ENCODE measurements at regions not wholly inside any gene's neighbourhood (a gene's known extent, or its start where the extent isn't known, plus 50 kb on each side); places are given as distances from the start of the nearest gene placed in this dataset.

DNA sequence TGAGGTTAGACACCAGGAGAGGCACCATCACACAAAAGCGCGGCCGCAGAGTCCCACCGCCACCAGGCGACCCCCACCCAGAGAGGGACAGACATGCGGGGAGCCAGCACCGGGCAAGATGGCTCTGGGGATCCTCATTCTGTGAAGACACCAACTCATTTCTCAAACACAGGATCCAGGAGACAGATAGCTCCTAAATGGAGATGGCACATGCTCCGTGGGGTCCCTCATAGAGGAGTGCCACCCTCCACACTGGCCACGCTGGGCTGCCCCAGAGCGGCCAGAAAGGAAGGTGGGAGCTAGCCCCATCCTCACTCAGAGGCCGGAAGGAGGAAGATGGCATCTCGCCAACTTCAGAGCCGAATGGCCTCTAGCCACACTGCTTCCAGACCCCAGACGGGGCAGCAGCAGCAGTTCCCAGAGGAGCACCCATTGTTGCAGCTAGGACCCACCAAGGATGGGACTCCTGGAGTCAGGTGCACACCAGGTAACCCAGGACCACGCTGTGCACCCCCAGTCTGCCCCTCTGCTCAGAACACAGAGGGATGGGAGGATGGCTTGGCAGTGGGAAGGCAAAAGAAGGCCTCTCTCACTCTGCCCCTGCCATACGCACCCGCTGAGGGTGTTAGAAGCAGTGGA is 78.6 kb downstream of the ZIC5 start:
- DNase-seq = no peak

DNA sequence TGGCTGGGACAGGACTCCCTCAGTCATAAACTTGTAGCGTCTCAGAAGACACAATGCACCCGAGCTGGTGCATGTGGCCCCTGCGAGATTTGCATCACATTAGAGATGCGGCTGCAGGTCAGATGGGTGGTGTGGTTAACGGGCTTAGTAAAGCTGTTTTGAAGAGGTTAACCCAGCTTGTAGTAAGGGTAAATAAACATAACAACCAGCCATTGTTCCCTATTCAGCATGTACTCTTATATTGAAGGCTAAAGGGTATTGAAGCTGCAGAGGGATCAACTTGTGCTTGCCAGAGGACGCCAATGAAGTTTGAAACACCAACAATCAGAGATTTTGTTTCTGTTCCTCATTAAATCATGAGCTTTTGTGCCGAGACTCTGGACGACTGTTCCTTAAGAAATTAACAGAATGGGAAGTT is 79.4 kb downstream of the ZIC5 start:
- DNase-seq = no peak

DNA sequence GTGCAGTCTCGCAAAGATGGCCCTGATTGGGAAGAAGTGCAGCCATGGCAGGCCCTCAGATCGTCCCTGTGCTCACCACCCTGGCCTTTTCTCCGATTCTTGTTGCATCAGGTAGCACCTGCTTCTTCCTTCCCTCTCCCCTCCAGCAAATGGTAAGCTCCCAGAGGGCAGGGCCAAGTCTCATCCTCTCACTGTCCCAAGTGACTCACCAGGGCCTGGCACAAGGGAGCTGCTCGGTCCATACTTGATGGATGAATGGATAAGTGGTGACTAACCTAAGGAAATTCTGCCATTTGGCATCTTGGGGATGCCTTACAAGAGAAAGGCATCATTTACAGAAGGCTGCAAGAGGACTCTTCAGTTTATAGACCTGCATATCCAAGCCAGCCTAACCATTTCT is 84.9 kb downstream of the ZIC5 start:
- DNase-seq = no peak

GRCh38 chr13:99884913-99885312 is 86.7 kb downstream of the ZIC5 start:
- DNase-seq = no peak

DNA sequence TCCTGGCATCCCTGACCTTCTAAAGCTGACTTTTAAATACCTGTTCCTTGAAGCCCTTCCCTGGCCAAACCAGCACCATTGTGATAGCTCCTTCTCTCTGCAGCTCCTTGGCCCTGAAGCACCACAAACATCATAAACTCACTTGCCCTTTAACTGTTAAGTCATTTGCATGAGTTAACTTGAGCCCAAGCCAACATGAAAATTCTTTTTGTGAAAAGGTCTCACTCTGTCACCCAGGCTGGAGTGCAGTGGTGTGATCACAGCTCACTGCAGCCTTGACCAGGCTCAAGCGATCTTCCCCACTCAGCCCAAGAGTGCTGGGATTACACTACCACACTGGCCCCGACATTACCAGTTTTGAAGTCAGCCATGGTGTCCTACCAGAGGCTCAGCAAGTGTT is 87.8 kb downstream of the ZIC5 start:
- DNase-seq = no peak

DNA sequence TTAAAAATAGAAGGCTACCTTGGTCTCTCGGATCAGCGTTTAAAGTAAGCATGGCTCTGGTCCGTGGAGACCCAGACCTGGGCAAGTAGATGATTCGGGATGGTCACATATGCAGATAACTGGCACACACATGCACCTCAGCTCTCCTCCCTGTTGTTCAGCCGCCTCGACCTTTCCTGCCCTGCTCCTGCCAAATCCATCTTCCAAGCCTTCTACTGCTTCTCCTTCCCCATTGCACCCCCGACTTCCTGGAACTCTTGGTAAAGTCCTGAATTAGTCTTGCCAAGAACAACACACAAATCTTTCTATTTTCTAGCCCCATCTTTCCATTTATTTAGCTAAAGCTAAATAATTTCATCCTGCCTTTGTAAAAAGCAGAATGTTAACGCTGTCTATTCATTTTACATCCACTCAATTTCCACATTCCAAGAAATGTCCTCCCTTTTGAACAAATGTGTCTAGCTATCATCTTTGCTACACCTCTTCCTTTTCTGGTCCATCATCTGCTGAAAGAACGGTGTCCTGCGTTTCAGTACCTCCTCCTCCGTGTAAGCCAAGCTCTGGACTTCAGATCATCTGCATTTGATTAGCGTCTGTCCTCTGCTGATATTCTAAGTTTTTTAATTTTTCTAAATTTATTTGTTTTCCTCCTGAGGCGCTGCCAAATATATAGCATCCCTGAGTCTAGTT is 92.5 kb downstream of the ZIC5 start:
- DNase-seq = no peak

DNA sequence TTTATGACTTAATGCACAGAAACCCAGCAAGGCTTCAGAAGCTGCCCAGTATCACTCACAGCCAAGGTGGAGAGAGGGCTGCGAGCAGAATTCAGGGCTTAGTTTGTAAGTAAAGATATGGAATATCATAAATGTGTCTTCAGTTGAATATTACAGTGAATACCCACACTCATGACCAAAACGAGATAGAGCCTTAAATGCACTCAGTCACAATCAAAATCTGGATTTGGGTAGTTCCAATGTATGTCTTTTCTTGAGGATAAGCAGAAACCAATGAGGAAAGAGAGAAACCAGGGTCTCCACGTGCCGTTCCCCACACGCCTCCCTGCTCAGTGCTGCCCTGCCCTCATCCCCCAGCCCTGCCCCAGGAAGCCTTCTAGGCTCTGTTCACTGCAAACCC is 94.9 kb downstream of the ZIC5 start:
- no peak for DNase-seq

DNA sequence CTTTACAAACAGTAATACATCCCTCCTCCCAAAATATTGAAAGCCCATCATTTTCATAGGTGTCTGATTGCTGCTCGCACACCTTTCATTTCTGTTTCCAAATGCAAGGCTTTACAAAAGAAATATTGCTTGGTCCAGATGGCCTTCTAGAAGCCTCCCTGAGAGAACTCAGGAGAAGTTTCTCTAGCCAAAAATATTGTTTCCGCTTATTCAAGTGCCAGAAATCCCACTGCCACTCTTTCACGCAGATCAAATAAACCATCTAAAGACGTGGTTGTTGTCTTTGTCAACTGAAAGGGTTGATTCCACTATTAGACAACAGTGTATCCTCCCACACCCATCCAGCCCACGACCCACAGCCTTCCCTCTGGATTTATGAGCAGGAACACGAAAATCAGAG is 96.2 kb downstream of the ZIC5 start:
- no peak for DNase-seq

- no peak for DNase-seq
Measured at GRCh38 chr13:99873832-99874430, 97.6 kb downstream of the ZIC5 start.

- DNase-seq = no peak
Measured at GRCh38 chr13:99873141-99873540, 98.4 kb downstream of the ZIC5 start.

GRCh38 chr13:99871249-99871898 is 100.2 kb downstream of the ZIC5 start:
- no peak for DNase-seq

- DNase-seq = no peak
Measured at GRCh38 chr13:99870541-99870940, 101.0 kb downstream of the ZIC5 start.

DNA sequence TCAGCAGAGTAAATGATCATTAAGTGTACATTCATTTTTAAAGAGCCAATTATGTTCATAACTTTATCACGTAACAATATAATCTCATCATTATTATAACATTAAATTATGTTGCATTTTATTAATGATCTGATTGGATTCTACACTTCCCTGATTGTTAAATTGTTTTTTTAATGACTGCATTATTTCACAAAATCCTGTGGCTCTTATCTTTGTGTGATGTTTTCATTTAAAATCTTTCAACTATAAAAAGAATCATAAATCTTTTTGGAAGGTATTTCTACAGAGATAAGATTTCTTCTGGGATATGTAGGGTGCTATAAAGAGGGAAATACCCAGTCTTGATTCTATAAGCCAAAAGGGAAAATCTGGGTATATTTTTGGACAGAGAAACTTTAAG is 101.7 kb downstream of the ZIC5 start:
- DNase-seq = no peak

GRCh38 chr13:99868767-99869166 is 102.8 kb downstream of the ZIC5 start:
- DNase-seq = no peak

- no peak for DNase-seq
Measured at GRCh38 chr13:99867535-99868257, 103.9 kb downstream of the ZIC5 start.

- no peak for DNase-seq
Measured at GRCh38 chr13:99866781-99867180, 104.8 kb downstream of the ZIC5 start.

DNA sequence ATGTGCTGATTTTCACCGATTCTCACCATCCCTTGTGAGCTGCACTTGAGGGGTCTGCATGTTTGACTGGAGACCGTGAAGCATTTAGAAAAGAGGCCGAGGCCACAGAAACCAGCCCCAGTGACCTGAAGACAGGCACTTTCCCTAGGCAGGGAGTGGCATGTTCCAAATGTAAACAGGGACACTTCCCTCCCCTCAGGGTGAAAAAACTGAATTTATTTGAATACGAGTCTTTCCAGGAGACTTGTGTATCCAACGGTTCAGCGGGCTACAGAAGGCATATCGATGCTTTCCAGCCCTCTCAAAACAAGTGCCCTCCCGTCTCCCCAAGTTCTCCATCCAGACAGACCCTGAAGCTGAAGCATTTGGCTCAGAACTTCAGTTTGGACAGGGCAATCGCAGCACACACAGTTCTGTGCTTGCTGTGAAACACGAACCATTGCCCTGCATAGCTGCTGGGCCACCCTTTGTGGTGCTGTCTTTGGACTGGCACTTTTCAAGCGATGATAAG is 106.1 kb downstream of the ZIC5 start:
- DNase-seq = no peak

- no peak for DNase-seq
Measured at GRCh38 chr13:99864627-99864990, 107.0 kb downstream of the ZIC5 start.

DNA sequence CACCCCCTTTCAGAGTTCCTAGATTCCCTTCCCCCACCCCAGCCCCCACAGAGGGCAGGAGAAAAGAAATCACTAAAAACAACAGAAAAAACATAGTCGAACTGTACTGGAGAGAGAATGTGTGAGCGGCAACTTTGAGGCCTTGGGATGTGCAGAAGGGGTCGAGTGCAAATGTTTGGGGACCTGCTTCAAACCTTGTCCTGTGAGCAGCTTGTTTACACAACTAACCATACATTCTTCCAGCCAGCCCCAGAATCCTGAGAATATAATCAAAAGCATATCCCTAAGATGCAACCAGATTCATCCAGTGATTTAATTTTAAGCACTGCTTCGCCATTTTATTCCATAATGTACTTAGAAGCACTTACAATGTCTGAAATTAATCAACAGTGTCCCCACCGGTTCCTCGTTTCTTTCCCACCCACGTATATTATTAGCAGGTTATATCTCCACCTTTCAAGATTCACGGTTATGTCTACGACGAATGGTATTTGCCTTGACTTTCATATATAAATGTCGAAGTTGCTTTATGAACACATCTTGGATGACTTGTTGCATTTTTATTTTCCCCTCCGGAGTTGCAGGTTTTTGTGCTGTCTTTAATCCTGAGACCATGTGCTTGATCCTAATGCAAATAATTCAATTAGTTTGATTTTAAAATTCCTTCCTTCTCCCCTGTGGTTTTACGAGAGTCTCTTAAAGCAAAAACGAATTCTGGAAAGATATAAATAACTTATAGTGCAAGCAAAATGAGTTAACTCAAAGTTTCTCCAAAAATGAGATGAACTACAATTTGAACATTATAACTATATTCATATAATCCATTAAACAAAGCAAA is 107.6 kb downstream of the ZIC5 start:
- DNase-seq = no peak

DNA sequence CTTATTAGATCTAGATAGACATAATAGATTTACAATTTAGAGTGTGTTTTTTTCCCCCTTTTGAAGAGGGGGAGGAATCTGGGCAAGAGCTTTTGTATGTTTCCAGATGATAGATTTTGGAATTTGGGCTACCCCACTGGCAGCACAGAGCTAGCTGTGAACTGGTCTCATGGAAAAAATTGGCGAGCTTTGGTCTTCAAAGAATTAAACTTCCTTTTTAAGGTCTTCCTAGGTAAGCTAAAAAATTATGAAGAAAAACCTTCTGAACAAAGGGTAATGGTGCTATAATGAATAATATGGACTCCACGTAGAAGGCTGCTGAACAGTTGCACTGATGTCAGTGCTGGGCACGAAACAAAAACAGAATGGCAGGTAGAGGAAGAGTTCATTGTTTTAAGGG is 109.3 kb downstream of the ZIC5 start:
- no peak for DNase-seq

DNA sequence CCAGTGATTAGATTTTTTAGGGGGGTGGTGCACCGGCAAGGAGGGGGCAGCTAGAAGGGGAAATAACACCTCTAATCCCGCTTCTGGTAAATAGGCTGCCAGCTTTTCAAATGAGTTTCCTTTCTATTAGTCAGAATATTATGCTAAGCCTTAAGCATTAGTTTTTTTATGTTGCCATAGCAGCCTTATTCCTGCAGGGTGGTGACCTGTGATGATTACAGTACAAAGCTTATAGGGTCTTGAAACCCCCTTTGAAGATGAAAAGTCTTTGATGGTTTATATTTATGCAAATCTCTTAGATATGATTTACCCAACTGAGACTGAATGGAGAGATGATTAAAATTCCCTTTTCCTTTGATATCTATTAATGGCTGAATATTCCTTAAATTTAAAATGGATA is 109.8 kb downstream of the ZIC5 start:
- DNase-seq = no peak

GRCh38 chr13:99860745-99861144 is 110.8 kb downstream of the ZIC5 start:
- no peak for DNase-seq

All from left kidney (tissue), 1 donor.